ENCODE measurements at regions not wholly inside any gene's neighbourhood (a gene's known extent, or its start where the extent isn't known, plus 50 kb on each side); places are given as distances from the start of the nearest gene placed in this dataset.
"Not testable (repeated sequence)": the region's sequence is repeated elsewhere in the genome, so short reads cannot be mapped to it uniquely, and the experiment has no call there.

- DNase-seq (ENCODE audit: low read depth, low spot score): no peak
These were observed 559.5 kb downstream of the SOCS6 start for GRCh38 chr18:70848329-70848728.

- DNase-seq (ENCODE audit: low read depth, low spot score): no peak
These were observed 551.8 kb downstream of the SOCS6 start for GRCh38 chr18:70840649-70841048.

- DNase-seq (ENCODE audit: low read depth, low spot score): no peak
These were observed 538.8 kb downstream of the SOCS6 start for GRCh38 chr18:70827632-70828031.

- no peak for DNase-seq (ENCODE audit: low read depth, low spot score)
These were observed 537.7 kb downstream of the SOCS6 start for GRCh38 chr18:70826571-70826970.

- DNase-seq (ENCODE audit: low read depth, low spot score): no peak
These were observed 533.8 kb downstream of the SOCS6 start for GRCh38 chr18:70822691-70823090.

GRCh38 chr18:70822117-70822516, 533.3 kb downstream of the SOCS6 start:
- no peak for DNase-seq (ENCODE audit: low read depth, low spot score)

GRCh38 chr18:70808481-70809056, 519.7 kb downstream of the SOCS6 start:
- no peak for DNase-seq (ENCODE audit: low read depth, low spot score)

GRCh38 chr18:70781860-70782453, 493.1 kb downstream of the SOCS6 start:
- peak; percentile 46 for DNase-seq (ENCODE audit: low read depth, low spot score)

- DNase-seq (ENCODE audit: low read depth, low spot score): not testable (repeated sequence)
These were observed 477.4 kb downstream of the SOCS6 start for GRCh38 chr18:70766254-70766653.

- no peak for DNase-seq (ENCODE audit: low read depth, low spot score)
These were observed 474.0 kb downstream of the SOCS6 start for GRCh38 chr18:70762812-70763211.

- DNase-seq (ENCODE audit: low read depth, low spot score): no peak
These were observed 469.9 kb downstream of the SOCS6 start for GRCh38 chr18:70758780-70759179.

- DNase-seq (ENCODE audit: low read depth, low spot score): no peak
These were observed 465.6 kb downstream of the SOCS6 start for GRCh38 chr18:70754486-70754885.

- no peak for DNase-seq (ENCODE audit: low read depth, low spot score)
These were observed 444.1 kb downstream of the SOCS6 start for GRCh38 chr18:70732916-70733315.

- DNase-seq (ENCODE audit: low read depth, low spot score): no peak
These were observed 443.3 kb downstream of the SOCS6 start for GRCh38 chr18:70732188-70732587.

GRCh38 chr18:70720607-70721006, 431.8 kb downstream of the SOCS6 start:
- no peak for DNase-seq (ENCODE audit: low read depth, low spot score)

GRCh38 chr18:70709720-70710119, 420.9 kb downstream of the SOCS6 start:
- no peak for DNase-seq (ENCODE audit: low read depth, low spot score)

- DNase-seq (ENCODE audit: low read depth, low spot score): no peak
These were observed 420.3 kb downstream of the SOCS6 start for GRCh38 chr18:70709144-70709543.

GRCh38 chr18:70705831-70706416, 417.1 kb downstream of the SOCS6 start:
- DNase-seq (ENCODE audit: low read depth, low spot score): no peak

- DNase-seq (ENCODE audit: low read depth, low spot score): no peak
These were observed 411.7 kb downstream of the SOCS6 start for GRCh38 chr18:70700496-70700895.

- DNase-seq (ENCODE audit: low read depth, low spot score): no peak
These were observed 409.7 kb downstream of the SOCS6 start for GRCh38 chr18:70698574-70698973.

- no peak for DNase-seq (ENCODE audit: low read depth, low spot score)
These were observed 404.4 kb downstream of the SOCS6 start for GRCh38 chr18:70693246-70693645.

- not testable (repeated sequence) for DNase-seq (ENCODE audit: low read depth, low spot score)
These were observed 400.9 kb downstream of the SOCS6 start for GRCh38 chr18:70689765-70690164.

GRCh38 chr18:70688286-70688685, 399.4 kb downstream of the SOCS6 start:
- no peak for DNase-seq (ENCODE audit: low read depth, low spot score)
